ENCODE measurements at regions not wholly inside any gene's neighbourhood (a gene's known extent, or its start where the extent isn't known, plus 50 kb on each side); places are given as distances from the start of the nearest gene placed in this dataset.
"Not testable (repeated sequence)": the region's sequence is repeated elsewhere in the genome, so short reads cannot be mapped to it uniquely, and the experiment has no call there.

GRCh38 chrX:41019041-41019392 is 66.2 kb upstream of the USP9X start:
- DNase-seq (no peak), ATAC-seq (ENCODE audit: low FRiP score in 2 of 2) (no peak)
- H3K27me3 ChIP-seq = no peaks in the 10 kb centered on the region
- no peaks in the 10 kb centered on the region for H3K9me3 ChIP-seq
- no peak for TF ChIP-seq POLR2AphosphoS5 (IDR thresholded peaks at IDR 0.05)
- no peak for TF ChIP-seq POLR2A (IDR thresholded peaks at IDR 0.05)
- TF ChIP-seq, protein P1, sequence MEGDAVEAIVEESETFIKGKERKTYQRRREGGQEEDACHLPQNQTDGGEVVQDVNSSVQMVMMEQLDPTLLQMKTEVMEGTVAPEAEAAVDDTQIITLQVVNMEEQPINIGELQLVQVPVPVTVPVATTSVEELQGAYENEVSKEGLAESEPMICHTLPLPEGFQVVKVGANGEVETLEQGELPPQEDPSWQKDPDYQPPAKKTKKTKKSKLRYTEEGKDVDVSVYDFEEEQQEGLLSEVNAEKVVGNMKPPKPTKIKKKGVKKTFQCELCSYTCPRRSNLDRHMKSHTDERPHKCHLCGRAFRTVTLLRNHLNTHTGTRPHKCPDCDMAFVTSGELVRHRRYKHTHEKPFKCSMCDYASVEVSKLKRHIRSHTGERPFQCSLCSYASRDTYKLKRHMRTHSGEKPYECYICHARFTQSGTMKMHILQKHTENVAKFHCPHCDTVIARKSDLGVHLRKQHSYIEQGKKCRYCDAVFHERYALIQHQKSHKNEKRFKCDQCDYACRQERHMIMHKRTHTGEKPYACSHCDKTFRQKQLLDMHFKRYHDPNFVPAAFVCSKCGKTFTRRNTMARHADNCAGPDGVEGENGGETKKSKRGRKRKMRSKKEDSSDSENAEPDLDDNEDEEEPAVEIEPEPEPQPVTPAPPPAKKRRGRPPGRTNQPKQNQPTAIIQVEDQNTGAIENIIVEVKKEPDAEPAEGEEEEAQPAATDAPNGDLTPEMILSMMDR (IDR thresholded peaks at IDR 0.05) = no peak
- no peak for TF ChIP-seq EP300 (IDR thresholded peaks at IDR 0.05)
- WGBS, 2 donors = 67 to 89% methylated on average over 5 of the region's 5 CpGs
- H3K27ac ChIP-seq = no peak overlapping the region
- no peaks in the 10 kb centered on the region for H3K36me3 ChIP-seq
- no peak overlapping the region for H3K4me3 ChIP-seq
- H3K4me1 ChIP-seq = no peaks in the 10 kb centered on the region

DNA sequence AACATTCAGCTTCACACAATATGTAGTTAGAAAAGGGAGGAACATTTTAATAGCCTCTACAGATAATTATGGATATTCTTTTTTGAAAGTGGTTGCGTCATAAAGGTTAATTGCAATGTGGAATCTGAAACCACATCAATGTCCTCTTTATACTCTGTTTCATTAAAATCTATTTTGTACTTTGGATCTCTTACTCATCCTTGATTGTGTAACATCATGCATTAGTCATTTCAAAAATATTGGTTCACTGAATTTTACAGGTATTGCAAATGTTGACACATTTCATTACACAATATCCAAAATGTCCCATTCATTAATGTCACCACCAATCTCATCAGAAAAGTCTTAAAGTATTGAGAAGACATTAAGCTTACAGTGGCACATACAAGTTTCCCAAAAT is 62.7 kb upstream of the USP9X start:
- no peak overlapping the region for H3K4me3 ChIP-seq
- H3K27ac ChIP-seq = no peak overlapping the region
- no peak for DNase-seq
- 73% methylated on average over 1 of the region's 1 CpG for whole genome bisulfite sequencing, 2 donors
- H3K27me3 ChIP-seq = no peaks in the 10 kb centered on the region
- H3K9me3 ChIP-seq = peaks cover 0 to 3% (median 0%) of the 10 kb centered on the region in 4 donors
- H3K36me3 ChIP-seq = no peaks in the 10 kb centered on the region
- TF ChIP-seq POLR2AphosphoS5 (IDR thresholded peaks at IDR 0.05) (peak in 1 of 2 donors; percentile 53), EP300 (IDR thresholded peaks at IDR 0.05) (no peak)
- ATAC-seq (ENCODE audit: low FRiP score in 2 of 2) = no peak
- H3K4me1 ChIP-seq = no peaks in the 10 kb centered on the region

GRCh38 chrX:41023098-41023497 is 62.1 kb upstream of the USP9X start:
- 91 to 96% methylated on average over 3 of the region's 3 CpGs for WGBS, 2 donors
- no peak for TF ChIP-seq POLR2AphosphoS5 (IDR thresholded peaks at IDR 0.05)
- no peak for TF ChIP-seq POLR2A (IDR thresholded peaks at IDR 0.05)
- TF ChIP-seq, protein P1 (IDR thresholded peaks at IDR 0.05) = no peak
- TF ChIP-seq EP300 (IDR thresholded peaks at IDR 0.05) = no peak
- H3K27me3 ChIP-seq = no peaks in the 10 kb centered on the region
- peaks cover 0 to 3% (median 0%) of the 10 kb centered on the region in 4 donors for H3K9me3 ChIP-seq
- no peaks in the 10 kb centered on the region for H3K4me1 ChIP-seq
- H3K36me3 ChIP-seq = no peaks in the 10 kb centered on the region
- no peak for ATAC-seq (ENCODE audit: low FRiP score in 2 of 2)
- no peak for DNase-seq
- no peak overlapping the region for H3K4me3 ChIP-seq
- no peak overlapping the region for H3K27ac ChIP-seq

DNA sequence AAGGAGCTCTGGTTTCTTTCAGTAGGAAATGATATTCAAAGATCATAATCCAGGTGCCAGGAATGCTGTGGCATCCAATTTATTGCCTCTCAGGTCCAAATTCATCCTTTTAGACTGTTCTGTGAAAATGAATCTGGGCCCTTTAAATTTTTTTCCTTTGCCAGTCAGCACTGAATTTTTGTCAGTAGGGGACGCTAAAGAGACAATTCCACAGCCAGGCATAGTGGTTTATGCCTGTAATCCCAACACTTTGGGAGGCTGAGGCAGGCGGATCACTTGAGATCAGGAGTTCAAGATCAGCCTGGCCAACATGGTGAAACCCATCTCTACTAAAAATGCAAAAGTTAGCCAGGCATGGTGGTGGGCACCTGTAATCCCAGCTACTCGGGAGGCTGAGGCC is 60.9 kb upstream of the USP9X start:
- not testable (repeated sequence) for H3K9me3 ChIP-seq; DNase-seq; H3K27ac ChIP-seq; H3K4me3 ChIP-seq; ATAC-seq (ENCODE audit: low FRiP score in 2 of 2); H3K27me3 ChIP-seq; H3K4me1 ChIP-seq; H3K36me3 ChIP-seq
- WGBS, 2 donors = 66 to 74% methylated on average over 3 of the region's 3 CpGs

DNA sequence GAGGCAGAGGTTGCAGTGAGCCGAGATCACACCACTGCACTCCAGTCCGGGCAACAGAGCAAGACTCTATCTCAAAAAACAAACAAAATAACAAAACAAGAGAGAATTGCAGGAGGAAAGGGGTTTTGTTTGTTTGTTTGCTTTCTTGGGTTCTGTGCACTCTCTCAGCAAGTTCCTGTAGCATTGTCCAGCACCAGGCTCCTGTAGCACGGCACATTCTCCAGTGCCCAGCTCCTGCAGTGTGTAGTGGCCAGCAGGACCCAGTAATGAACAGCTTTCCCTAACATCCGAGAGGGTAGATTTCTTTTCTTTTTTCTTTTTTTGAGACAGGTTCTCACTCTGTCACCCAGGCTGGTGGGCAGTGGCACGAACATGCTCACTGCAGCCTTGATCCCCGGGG is 60.5 kb upstream of the USP9X start:
- WGBS, 2 donors = 91 to 96% methylated on average over 6 of the region's 6 CpGs
- H3K27ac ChIP-seq = no peak overlapping the region

More for the DNA sequence above, 60.5 kb upstream of the USP9X start:
- Histone ChIP-seq H3K9me3 (peaks cover 0 to 3% (median 0%) of the 10 kb centered on the region in 4 donors), H3K4me3 (no peak overlapping the region), H3K27me3 (no peaks in the 10 kb centered on the region), H3K36me3 (no peaks in the 10 kb centered on the region), H3K4me1 (no peaks in the 10 kb centered on the region)
- TF ChIP-seq, protein P1 (IDR thresholded peaks at IDR 0.05) = no peak
- TF ChIP-seq EP300 (IDR thresholded peaks at IDR 0.05) = no peak
- no peak for TF ChIP-seq POLR2AphosphoS5 (IDR thresholded peaks at IDR 0.05)
- TF ChIP-seq POLR2A (IDR thresholded peaks at IDR 0.05) = no peak
- DNase-seq (no peak), ATAC-seq (ENCODE audit: low FRiP score in 2 of 2) (no peak)

All from upper lobe of left lung (tissue), 6 donors.